HEK293 (cell line): ENCODE measurements at regions not wholly inside any gene's neighbourhood (a gene's known extent, or its start where the extent isn't known, plus 50 kb on each side); places are given as distances from the start of the nearest gene placed in this dataset.
"Not testable (repeated sequence)": the region's sequence is repeated elsewhere in the genome, so short reads cannot be mapped to it uniquely, and the experiment has no call there.

ENCODE experiments used
- CTCF ChIA-PET: fragments of 350-600 bp; formaldehyde crosslinking; extraction: SDS; loops from one replicate; lab custom pipeline; 2021; ENCODE audit warnings: antibody characterized with exemption; lab: Yijun Ruan, JAX
- POLR2A ChIA-PET: fragments of 300-600 bp; formaldehyde crosslinking; extraction: SDS; loops from one replicate; lab custom pipeline; 2020; ENCODE audit warnings: antibody characterized with exemption, inconsistent platforms; lab: Yijun Ruan, JAX
- H3K27ac ChIP-seq: fragments of 200-500 bp; sonication (Bioruptor generic); 2 replicates; pipeline ENCODE4 v1.5.1; 2014; ENCODE audit warnings: low read depth, low read length, control low read depth, inconsistent platforms; ENCODE audit errors: extremely low read depth
- H3K36me3 ChIP-seq, 2 experiments: fragments of 200-500 bp in 1 of 2; sonication (Bioruptor generic) in 1 of 2; 1 replicate in 1 of 2; 2 replicates in 1 of 2; pipeline ENCODE4 v1.5.1; 2014 to 2017; ENCODE audit warnings: inconsistent platforms in 2 of 2, low read length in 2 of 2; ENCODE audit not compliant: control insufficient read depth in 2 of 2, insufficient read depth in 1 of 2
- H3K4me1 ChIP-seq: fragments of 200-500 bp; sonication (Bioruptor generic); 2 replicates; pipeline ENCODE4 v1.5.1; 2014; ENCODE audit warnings: mild to moderate bottlenecking, low read length, inconsistent platforms; ENCODE audit not compliant: control insufficient read depth, insufficient read depth
- H3K4me3 ChIP-seq: 2 replicates; pipeline ENCODE4 v1.5.1; 2011; ENCODE audit warnings: low read depth, mild to moderate bottlenecking, control low read depth, low read length, moderate library complexity
- H3K9me3 ChIP-seq: fragments of 200-500 bp; sonication (Bioruptor generic); 2 replicates; pipeline ENCODE4 v1.5.1; 2014; ENCODE audit warnings: low read depth, low read length, inconsistent platforms; ENCODE audit not compliant: control insufficient read depth, insufficient read depth
- BCL11B ChIP-seq: fragments of 450-650 bp; formaldehyde crosslinking; IDR thresholded peaks from 2 replicates; pipeline ENCODE4 v1.5.1; 2016; ENCODE audit warnings: low read depth, missing biosample characterization, missing genetic modification characterization
- GLIS1 ChIP-seq: fragments of 450-650 bp; formaldehyde crosslinking; IDR thresholded peaks from 2 replicates; pipeline ENCODE4 v1.5.1; 2016; ENCODE audit warnings: missing biosample characterization, missing genetic modification characterization
- HOXD13 ChIP-seq: sonication (generic); formaldehyde crosslinking; IDR thresholded peaks from 2 replicates; pipeline ENCODE4 v1.8.0; 2022; ENCODE audit warnings: missing genetic modification reagents, borderline replicate concordance
- SCRT1 ChIP-seq: fragments of 450-650 bp; formaldehyde crosslinking; IDR thresholded peaks from 2 replicates; pipeline ENCODE4 v1.5.1; 2016; ENCODE audit warnings: missing biosample characterization, missing genetic modification characterization, borderline replicate concordance
- SP7 ChIP-seq: fragments of 450-650 bp; formaldehyde crosslinking; IDR thresholded peaks from 2 replicates; pipeline ENCODE4 v1.5.1; 2016; ENCODE audit warnings: missing biosample characterization, missing genetic modification characterization
- WT1 ChIP-seq: fragments of 450-650 bp; formaldehyde crosslinking; IDR thresholded peaks from 2 replicates; pipeline ENCODE4 v1.5.1; 2016; ENCODE audit warnings: missing biosample characterization, missing genetic modification characterization
- ZNF114 ChIP-seq: fragments of 450-650 bp; formaldehyde crosslinking; IDR thresholded peaks from 2 replicates; pipeline ENCODE4 v1.5.0; 2017; ENCODE audit warnings: missing biosample characterization, missing genetic modification characterization
- ZNF146 ChIP-seq: fragments of 450-650 bp; formaldehyde crosslinking; IDR thresholded peaks from 2 replicates; pipeline ENCODE4 v1.5.1; 2016; ENCODE audit warnings: missing biosample characterization, missing genetic modification characterization
- ZNF169 ChIP-seq: fragments of 450-650 bp; formaldehyde crosslinking; IDR thresholded peaks from 2 replicates; pipeline ENCODE4 v1.5.1; 2016; ENCODE audit warnings: missing biosample characterization, missing genetic modification characterization
- ZNF354C ChIP-seq: fragments of 450-650 bp; formaldehyde crosslinking; IDR thresholded peaks from 2 replicates; pipeline ENCODE4 v1.5.1; 2016; ENCODE audit warnings: missing biosample characterization, missing genetic modification characterization, low read depth, borderline replicate concordance
- ZNF514 ChIP-seq: fragments of 450-650 bp; formaldehyde crosslinking; IDR thresholded peaks from 2 replicates; pipeline ENCODE4 v1.5.1; 2016; ENCODE audit warnings: missing biosample characterization, missing genetic modification characterization
- ZNF521 ChIP-seq: fragments of 450-650 bp; formaldehyde crosslinking; IDR thresholded peaks from 2 replicates; pipeline ENCODE4 v1.5.1; 2017; ENCODE audit warnings: missing biosample characterization, mild to moderate bottlenecking, missing genetic modification characterization
- ZNF660 ChIP-seq: fragments of 450-650 bp; IDR thresholded peaks from 2 replicates; pipeline ENCODE4 v1.5.1; 2018; ENCODE audit warnings: missing biosample characterization, mild to moderate bottlenecking, missing genetic modification characterization
- ZNF791 ChIP-seq: fragments of 450-650 bp; formaldehyde crosslinking; IDR thresholded peaks from 2 replicates; pipeline ENCODE4 v1.5.1; 2016; ENCODE audit warnings: missing biosample characterization, missing genetic modification characterization
- ZSCAN23 ChIP-seq: fragments of 450-650 bp; formaldehyde crosslinking; IDR thresholded peaks from 2 replicates; pipeline ENCODE4 v1.5.1; 2016; ENCODE audit warnings: missing biosample characterization, missing genetic modification characterization
- TF ChIP-seq, protein P1 (sequence below): fragments of 450-650 bp; formaldehyde crosslinking; IDR thresholded peaks from 2 replicates; pipeline ENCODE4 v1.5.1; 2016; ENCODE audit warnings: missing biosample characterization, missing genetic modification characterization
- TF ChIP-seq, protein P2 (sequence below): fragments of 450-650 bp; IDR thresholded peaks from 2 replicates; pipeline ENCODE4 v1.5.1; 2018; ENCODE audit warnings: missing biosample characterization, mild to moderate bottlenecking, missing genetic modification characterization
- TF ChIP-seq, protein P3 (sequence below): fragments of 450-650 bp; formaldehyde crosslinking; IDR thresholded peaks from 2 replicates; pipeline ENCODE4 v1.5.1; 2016; ENCODE audit warnings: missing biosample characterization, missing genetic modification characterization, borderline replicate concordance
- TF ChIP-seq, protein P4 (sequence below): fragments of 450-650 bp; formaldehyde crosslinking; IDR thresholded peaks from 2 replicates; pipeline ENCODE4 v1.5.1; 2017; ENCODE audit warnings: missing biosample characterization, mild to moderate bottlenecking, missing genetic modification characterization, moderate library complexity

DNA sequence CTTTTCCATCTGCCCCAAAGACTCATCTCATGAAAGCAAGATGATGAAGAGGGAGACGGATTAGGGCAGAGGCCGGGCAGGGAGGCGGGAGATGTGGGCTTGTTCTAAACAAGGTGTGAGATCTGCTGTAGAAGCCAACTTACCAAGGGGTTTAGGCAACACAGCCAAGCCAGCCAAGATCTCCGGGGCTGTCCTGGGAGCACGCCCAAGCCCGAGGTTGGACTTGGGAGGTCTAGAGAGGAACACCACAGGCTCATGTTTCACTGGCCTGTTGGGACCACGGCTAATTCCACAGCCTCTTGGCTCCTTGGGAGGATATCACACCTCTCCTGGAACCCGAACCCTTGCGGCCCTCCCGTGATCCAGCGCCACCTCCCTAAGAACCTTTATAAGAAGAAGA is 171.4 kb downstream of the CRLF2 start (continued):
- TF ChIP-seq ZNF521 (tag by site-specific recombination) = no peak
- no peak for TF ChIP-seq ZNF354C (tag by site-specific recombination)
- no peak for TF ChIP-seq ZNF146 (tag by site-specific recombination)
- TF ChIP-seq WT1 (tag by site-specific recombination) = no peak
- no peak for TF ChIP-seq ZNF169 (tag by site-specific recombination)
- TF ChIP-seq SCRT1 (tag by site-specific recombination) = no peak

DNA sequence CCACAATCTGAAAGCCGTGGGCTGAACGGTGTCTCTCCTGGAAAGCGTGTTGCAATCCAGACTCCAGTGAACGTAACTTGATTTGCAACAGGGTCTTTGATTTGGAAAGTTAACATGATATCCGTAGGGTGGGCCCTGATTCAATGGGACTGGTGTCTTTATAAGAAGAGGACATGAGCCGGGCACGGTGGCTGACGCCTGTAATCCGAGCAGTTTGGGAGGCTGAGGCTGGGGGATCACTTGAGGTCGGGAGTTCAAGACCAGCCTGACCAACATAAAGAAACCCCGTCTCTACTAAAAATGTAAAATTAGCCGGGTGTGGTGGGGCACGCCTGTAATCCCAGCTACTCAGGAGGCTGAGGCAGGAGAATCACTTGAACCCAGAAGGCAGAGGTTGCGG is 176.5 kb downstream of the CRLF2 start:
- POLR2A ChIA-PET, H3K9me3 ChIP-seq, H3K4me3 ChIP-seq, CTCF ChIA-PET, H3K4me1 ChIP-seq, H3K27ac ChIP-seq, H3K36me3 ChIP-seq: not testable (repeated sequence)

DNA sequence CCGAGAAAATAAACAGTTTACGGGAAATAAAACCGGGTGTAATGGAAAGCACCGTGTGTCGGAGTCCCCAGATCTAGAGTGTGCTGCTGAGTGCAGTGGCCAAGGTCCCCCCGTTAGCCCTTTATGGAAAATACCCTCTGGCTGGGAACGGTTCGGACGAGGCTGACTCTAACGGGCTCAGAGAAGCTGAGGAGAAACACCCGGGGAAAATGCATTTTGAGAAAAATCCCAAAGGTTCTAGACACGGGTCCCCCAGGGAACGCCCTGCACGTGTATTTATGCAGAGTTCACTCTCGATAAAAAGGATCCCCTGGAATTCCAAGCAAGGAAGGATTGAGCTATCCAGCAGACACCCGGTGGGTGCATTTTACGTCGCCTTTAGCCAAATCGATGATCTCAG is 177.2 kb downstream of the CRLF2 start:
- Histone ChIP-seq H3K27ac (no peak overlapping the region), H3K9me3 (no peaks in the 10 kb centered on the region), H3K4me3 (no peak overlapping the region), H3K4me1 (no peaks in the 10 kb centered on the region), H3K36me3 (no peaks in the 10 kb centered on the region)
- ChIA-PET POLR2A (no interaction called here), CTCF (no interaction called here)
- TF ChIP-seq SP7 (tag by site-specific recombination) (no peak), GLIS1 (tag by site-specific recombination) (no peak), ZNF660 (tag by site-specific recombination) (no peak), ZNF791 (tag by site-specific recombination) (no peak), ZNF514 (no peak), BCL11B (tag by site-specific recombination) (no peak), ZSCAN23 (tag by site-specific recombination) (no peak), HOXD13 (CRISPR knock-in tag) (no peak), ZNF114 (no peak)
- TF ChIP-seq, protein P1, sequence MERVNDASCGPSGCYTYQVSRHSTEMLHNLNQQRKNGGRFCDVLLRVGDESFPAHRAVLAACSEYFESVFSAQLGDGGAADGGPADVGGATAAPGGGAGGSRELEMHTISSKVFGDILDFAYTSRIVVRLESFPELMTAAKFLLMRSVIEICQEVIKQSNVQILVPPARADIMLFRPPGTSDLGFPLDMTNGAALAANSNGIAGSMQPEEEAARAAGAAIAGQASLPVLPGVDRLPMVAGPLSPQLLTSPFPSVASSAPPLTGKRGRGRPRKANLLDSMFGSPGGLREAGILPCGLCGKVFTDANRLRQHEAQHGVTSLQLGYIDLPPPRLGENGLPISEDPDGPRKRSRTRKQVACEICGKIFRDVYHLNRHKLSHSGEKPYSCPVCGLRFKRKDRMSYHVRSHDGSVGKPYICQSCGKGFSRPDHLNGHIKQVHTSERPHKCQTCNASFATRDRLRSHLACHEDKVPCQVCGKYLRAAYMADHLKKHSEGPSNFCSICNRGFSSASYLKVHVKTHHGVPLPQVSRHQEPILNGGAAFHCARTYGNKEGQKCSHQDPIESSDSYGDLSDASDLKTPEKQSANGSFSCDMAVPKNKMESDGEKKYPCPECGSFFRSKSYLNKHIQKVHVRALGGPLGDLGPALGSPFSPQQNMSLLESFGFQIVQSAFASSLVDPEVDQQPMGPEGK (tag by site-specific recombination) = no peak
- TF ChIP-seq, protein P2, sequence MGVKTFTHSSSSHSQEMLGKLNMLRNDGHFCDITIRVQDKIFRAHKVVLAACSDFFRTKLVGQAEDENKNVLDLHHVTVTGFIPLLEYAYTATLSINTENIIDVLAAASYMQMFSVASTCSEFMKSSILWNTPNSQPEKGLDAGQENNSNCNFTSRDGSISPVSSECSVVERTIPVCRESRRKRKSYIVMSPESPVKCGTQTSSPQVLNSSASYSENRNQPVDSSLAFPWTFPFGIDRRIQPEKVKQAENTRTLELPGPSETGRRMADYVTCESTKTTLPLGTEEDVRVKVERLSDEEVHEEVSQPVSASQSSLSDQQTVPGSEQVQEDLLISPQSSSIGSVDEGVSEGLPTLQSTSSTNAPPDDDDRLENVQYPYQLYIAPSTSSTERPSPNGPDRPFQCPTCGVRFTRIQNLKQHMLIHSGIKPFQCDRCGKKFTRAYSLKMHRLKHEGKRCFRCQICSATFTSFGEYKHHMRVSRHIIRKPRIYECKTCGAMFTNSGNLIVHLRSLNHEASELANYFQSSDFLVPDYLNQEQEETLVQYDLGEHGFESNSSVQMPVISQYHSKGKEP (tag by site-specific recombination) = no peak
- TF ChIP-seq, protein P3, sequence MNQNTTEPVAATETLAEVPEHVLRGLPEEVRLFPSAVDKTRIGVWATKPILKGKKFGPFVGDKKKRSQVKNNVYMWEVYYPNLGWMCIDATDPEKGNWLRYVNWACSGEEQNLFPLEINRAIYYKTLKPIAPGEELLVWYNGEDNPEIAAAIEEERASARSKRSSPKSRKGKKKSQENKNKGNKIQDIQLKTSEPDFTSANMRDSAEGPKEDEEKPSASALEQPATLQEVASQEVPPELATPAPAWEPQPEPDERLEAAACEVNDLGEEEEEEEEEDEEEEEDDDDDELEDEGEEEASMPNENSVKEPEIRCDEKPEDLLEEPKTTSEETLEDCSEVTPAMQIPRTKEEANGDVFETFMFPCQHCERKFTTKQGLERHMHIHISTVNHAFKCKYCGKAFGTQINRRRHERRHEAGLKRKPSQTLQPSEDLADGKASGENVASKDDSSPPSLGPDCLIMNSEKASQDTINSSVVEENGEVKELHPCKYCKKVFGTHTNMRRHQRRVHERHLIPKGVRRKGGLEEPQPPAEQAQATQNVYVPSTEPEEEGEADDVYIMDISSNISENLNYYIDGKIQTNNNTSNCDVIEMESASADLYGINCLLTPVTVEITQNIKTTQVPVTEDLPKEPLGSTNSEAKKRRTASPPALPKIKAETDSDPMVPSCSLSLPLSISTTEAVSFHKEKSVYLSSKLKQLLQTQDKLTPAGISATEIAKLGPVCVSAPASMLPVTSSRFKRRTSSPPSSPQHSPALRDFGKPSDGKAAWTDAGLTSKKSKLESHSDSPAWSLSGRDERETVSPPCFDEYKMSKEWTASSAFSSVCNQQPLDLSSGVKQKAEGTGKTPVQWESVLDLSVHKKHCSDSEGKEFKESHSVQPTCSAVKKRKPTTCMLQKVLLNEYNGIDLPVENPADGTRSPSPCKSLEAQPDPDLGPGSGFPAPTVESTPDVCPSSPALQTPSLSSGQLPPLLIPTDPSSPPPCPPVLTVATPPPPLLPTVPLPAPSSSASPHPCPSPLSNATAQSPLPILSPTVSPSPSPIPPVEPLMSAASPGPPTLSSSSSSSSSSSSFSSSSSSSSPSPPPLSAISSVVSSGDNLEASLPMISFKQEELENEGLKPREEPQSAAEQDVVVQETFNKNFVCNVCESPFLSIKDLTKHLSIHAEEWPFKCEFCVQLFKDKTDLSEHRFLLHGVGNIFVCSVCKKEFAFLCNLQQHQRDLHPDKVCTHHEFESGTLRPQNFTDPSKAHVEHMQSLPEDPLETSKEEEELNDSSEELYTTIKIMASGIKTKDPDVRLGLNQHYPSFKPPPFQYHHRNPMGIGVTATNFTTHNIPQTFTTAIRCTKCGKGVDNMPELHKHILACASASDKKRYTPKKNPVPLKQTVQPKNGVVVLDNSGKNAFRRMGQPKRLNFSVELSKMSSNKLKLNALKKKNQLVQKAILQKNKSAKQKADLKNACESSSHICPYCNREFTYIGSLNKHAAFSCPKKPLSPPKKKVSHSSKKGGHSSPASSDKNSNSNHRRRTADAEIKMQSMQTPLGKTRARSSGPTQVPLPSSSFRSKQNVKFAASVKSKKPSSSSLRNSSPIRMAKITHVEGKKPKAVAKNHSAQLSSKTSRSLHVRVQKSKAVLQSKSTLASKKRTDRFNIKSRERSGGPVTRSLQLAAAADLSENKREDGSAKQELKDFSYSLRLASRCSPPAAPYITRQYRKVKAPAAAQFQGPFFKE = no peak
- TF ChIP-seq, protein P4, sequence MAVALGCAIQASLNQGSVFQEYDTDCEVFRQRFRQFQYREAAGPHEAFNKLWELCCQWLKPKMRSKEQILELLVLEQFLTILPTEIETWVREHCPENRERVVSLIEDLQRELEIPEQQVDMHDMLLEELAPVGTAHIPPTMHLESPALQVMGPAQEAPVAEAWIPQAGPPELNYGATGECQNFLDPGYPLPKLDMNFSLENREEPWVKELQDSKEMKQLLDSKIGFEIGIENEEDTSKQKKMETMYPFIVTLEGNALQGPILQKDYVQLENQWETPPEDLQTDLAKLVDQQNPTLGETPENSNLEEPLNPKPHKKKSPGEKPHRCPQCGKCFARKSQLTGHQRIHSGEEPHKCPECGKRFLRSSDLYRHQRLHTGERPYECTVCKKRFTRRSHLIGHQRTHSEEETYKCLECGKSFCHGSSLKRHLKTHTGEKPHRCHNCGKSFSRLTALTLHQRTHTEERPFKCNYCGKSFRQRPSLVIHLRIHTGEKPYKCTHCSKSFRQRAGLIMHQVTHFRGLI (tag by site-specific recombination) = no peak
